HG03565 (cell line): ENCODE measurements at regions not wholly inside any gene's neighbourhood (a gene's known extent, or its start where the extent isn't known, plus 50 kb on each side); places are given as distances from the start of the nearest gene placed in this dataset.
"Not testable (repeated sequence)": the region's sequence is repeated elsewhere in the genome, so short reads cannot be mapped to it uniquely, and the experiment has no call there.

Source experiments
- ATAC-seq: cut with Tn5 transposase; IDR thresholded peaks from one replicate; pipeline ENCODE4 v1.9.1; 2021; ENCODE audit warnings: mild to moderate bottlenecking, moderate library complexity; ENCODE audit not compliant: unreplicated experiment

GRCh38 chr10:61279400-61279799 lies 173.8 kb downstream of the TMEM26 start:
- peak; percentile 59 for ATAC-seq

GRCh38 chr10:61278556-61278955 lies 174.6 kb downstream of the TMEM26 start:
- ATAC-seq: no peak

GRCh38 chr10:61272781-61273180 lies 180.4 kb downstream of the TMEM26 start:
- no peak for ATAC-seq

GRCh38 chr10:61271127-61271780 lies 181.9 kb downstream of the TMEM26 start:
- no peak for ATAC-seq

- ATAC-seq: no peak
Measured at GRCh38 chr10:61263518-61263917, 189.7 kb downstream of the TMEM26 start.

- ATAC-seq: no peak
Measured at GRCh38 chr10:61262486-61263261, 190.5 kb downstream of the TMEM26 start.

GRCh38 chr10:61257956-61258496 lies 195.2 kb downstream of the TMEM26 start:
- no peak for ATAC-seq

GRCh38 chr10:61257136-61257535 lies 196.0 kb downstream of the TMEM26 start:
- ATAC-seq: no peak

- not testable (repeated sequence) for ATAC-seq
Measured at GRCh38 chr10:61252326-61252725, 200.9 kb downstream of the TMEM26 start.

GRCh38 chr10:61251089-61251488 lies 202.1 kb downstream of the TMEM26 start:
- no peak for ATAC-seq

GRCh38 chr10:61250131-61250530 lies 203.1 kb downstream of the TMEM26 start:
- no peak for ATAC-seq

- no peak for ATAC-seq
Measured at GRCh38 chr10:61248013-61248412, 205.2 kb downstream of the TMEM26 start.

GRCh38 chr10:61244261-61244775 lies 208.9 kb downstream of the TMEM26 start:
- no peak for ATAC-seq

- ATAC-seq: no peak
Measured at GRCh38 chr10:61232780-61233179, 220.4 kb downstream of the TMEM26 start.

GRCh38 chr10:61225939-61226338 lies 227.2 kb downstream of the TMEM26 start:
- ATAC-seq: no peak

- no peak for ATAC-seq
Measured at GRCh38 chr10:61223576-61223975, 229.6 kb downstream of the TMEM26 start.

GRCh38 chr10:61219696-61220095 lies 233.5 kb downstream of the TMEM26 start:
- ATAC-seq: no peak

- ATAC-seq: no peak
Measured at GRCh38 chr10:61217851-61218565, 235.2 kb downstream of the TMEM26 start.

GRCh38 chr10:61215246-61215645 lies 237.9 kb downstream of the TMEM26 start:
- ATAC-seq: no peak

GRCh38 chr10:61211468-61211867 lies 241.7 kb downstream of the TMEM26 start:
- no peak for ATAC-seq

GRCh38 chr10:61197057-61197456 lies 253.1 kb upstream of the RHOBTB1 start:
- ATAC-seq: no peak
